ENCODE measurements at regions not wholly inside any gene's neighbourhood (a gene's known extent, or its start where the extent isn't known, plus 50 kb on each side); places are given as distances from the start of the nearest gene placed in this dataset.
"Not testable (repeated sequence)": the region's sequence is repeated elsewhere in the genome, so short reads cannot be mapped to it uniquely, and the experiment has no call there.

DNA sequence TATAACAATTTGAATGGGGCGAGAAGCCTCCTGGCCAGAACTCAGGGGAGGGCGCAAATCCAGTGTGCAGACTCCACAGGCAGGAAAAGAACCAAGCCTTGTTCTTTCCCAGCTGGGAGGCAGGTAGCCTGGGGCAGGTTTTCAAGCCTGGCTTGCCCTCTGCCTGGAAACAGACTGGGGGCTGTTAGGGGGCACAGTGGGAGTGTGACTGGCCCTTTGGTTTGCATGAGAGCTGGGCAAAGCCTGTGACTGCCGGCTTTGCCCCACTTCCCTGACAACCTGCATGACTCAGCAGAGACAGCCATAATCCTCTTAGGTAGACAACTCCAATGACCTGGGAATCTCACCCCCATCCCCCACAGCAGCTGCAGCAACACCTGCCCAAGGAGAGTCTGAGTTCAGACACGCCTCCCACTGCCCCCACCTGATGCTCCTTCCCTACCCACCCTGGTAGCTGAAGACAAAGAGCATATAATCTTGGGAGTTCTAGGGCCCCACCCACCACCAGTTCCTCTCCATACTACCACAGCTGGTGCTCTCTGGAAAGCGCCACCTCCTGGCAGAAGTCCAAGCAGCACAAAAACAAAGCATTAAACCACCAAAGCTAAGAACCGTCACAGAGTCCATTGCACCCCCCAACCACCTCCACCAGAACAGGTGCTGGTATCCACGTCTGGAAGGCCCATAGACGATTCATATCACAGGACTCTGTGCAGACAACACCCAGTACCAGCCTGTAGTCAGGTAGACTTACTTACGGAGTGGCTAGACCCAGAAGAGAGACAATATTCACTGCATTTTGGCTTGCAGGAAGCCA is 402.5 kb downstream of the STK39 start:
- Histone ChIP-seq H3K4me1 (ENCODE audit: control insufficient read depth, insufficient read depth, low read length) (peaks cover 12% of the 10 kb centered on the region; the same call in 1 of the 2 replicates), H3K9ac (ENCODE audit: low read length) (peak overlapping the region; percentile 68), H3K4me3 (ENCODE audit: low read depth, low read length) (no peak overlapping the region), H3K36me3 (ENCODE audit: control insufficient read depth, insufficient read depth, low read length) (no peaks in the 10 kb centered on the region), H3K27me3 (ENCODE audit: control insufficient read depth, insufficient read depth, low read length) (no peaks in the 10 kb centered on the region), H3K27ac (ENCODE audit: low read depth, low read length) (peak overlapping the region; percentile 76), H3K9me3 (ENCODE audit: control insufficient read depth, insufficient read depth, low read depth, low read length) (peaks cover 9% of the 10 kb centered on the region; the same call in 1 of the 2 replicates)

DNA sequence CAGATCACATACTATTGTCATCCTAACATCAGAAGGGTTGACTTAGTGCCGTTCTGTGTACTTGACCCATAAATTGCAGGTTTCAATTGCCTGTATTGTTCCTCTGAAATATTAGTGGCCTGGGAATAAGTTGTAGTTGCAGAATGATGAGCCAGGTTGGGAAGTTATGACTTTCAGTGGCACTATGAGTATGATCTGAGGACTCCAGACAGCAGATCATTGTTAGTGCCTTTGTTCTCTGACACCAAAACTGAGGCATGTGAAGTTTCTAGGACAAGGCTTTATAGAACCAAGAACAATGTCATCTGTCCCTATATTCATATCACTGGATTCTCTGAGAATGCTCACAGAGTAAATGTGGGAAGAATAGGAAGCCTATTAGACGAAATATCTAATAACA is 403.7 kb downstream of the STK39 start:
- Histone ChIP-seq H3K36me3 (ENCODE audit: control insufficient read depth, insufficient read depth, low read length) (no peaks in the 10 kb centered on the region), H3K9me3 (ENCODE audit: control insufficient read depth, insufficient read depth, low read depth, low read length) (peaks cover 9% of the 10 kb centered on the region; the same call in 1 of the 2 replicates)

DNA sequence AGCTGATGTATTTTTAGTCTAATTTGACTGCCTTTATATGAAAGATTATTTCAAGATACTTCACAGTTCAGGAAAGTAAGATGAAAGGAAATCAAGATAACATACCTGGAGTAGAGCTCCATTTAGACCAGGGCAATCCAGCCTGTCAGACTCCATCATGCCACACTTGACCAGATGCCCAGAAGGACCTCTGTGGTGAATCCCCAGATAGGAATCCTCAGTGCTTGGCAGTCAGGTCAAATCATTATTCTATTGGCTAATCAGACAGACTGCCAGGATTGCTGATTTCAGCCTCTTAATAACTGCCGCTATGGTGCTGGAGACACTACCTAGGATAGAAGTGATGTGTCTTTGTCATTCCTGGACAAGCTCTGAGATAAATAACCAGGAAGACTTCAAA is 404.2 kb downstream of the STK39 start:
- H3K4me1 ChIP-seq (ENCODE audit: control insufficient read depth, insufficient read depth, low read length) = peaks cover 12% of the 10 kb centered on the region; the same call in 1 of the 2 replicates
- no peak overlapping the region for H3K9ac ChIP-seq (ENCODE audit: low read length)
- H3K9me3 ChIP-seq (ENCODE audit: control insufficient read depth, insufficient read depth, low read depth, low read length) = peaks cover 9% of the 10 kb centered on the region; the same call in 1 of the 2 replicates
- H3K36me3 ChIP-seq (ENCODE audit: control insufficient read depth, insufficient read depth, low read length) = no peaks in the 10 kb centered on the region
- no peaks in the 10 kb centered on the region for H3K27me3 ChIP-seq (ENCODE audit: control insufficient read depth, insufficient read depth, low read length)
- H3K4me3 ChIP-seq (ENCODE audit: low read depth, low read length) = no peak overlapping the region
- H3K27ac ChIP-seq (ENCODE audit: low read depth, low read length) = no peak overlapping the region

More for the DNA sequence above, 403.7 kb downstream of the STK39 start:
- H3K9ac ChIP-seq (ENCODE audit: low read length) = no peak overlapping the region
- H3K27ac ChIP-seq (ENCODE audit: low read depth, low read length) = no peak overlapping the region
- no peaks in the 10 kb centered on the region for H3K27me3 ChIP-seq (ENCODE audit: control insufficient read depth, insufficient read depth, low read length)
- H3K4me1 ChIP-seq (ENCODE audit: control insufficient read depth, insufficient read depth, low read length) = peaks cover 12% of the 10 kb centered on the region; the same call in 1 of the 2 replicates
- no peak overlapping the region for H3K4me3 ChIP-seq (ENCODE audit: low read depth, low read length)

DNA sequence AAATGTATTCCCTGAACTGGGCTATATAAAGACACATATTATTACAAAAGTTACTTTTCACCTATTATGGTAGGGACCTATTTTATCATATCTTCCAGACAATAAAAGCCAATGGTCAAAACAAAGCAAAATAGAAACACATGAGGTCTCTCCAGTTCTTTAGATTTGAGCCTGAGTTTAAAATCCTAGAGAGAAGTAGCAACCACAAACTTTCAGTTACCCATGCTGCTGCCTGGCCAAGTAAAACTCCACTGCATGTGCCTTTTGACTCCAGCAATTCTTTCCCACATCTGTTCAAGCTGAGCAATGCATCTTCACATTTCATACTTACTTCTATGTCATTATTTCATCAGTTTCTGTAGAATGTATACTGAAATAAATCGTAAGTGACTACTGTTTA is 405.3 kb downstream of the STK39 start:
- peaks cover 12% of the 10 kb centered on the region; the same call in 1 of the 2 replicates for H3K4me1 ChIP-seq (ENCODE audit: control insufficient read depth, insufficient read depth, low read length)
- H3K27me3 ChIP-seq (ENCODE audit: control insufficient read depth, insufficient read depth, low read length) = no peaks in the 10 kb centered on the region
- no peak overlapping the region for H3K27ac ChIP-seq (ENCODE audit: low read depth, low read length)
- H3K9ac ChIP-seq (ENCODE audit: low read length) = no peak overlapping the region
- no peak overlapping the region for H3K4me3 ChIP-seq (ENCODE audit: low read depth, low read length)
- H3K9me3 ChIP-seq (ENCODE audit: control insufficient read depth, insufficient read depth, low read depth, low read length) = peaks cover 9% of the 10 kb centered on the region; the same call in 1 of the 2 replicates
- H3K36me3 ChIP-seq (ENCODE audit: control insufficient read depth, insufficient read depth, low read length) = no peaks in the 10 kb centered on the region

DNA sequence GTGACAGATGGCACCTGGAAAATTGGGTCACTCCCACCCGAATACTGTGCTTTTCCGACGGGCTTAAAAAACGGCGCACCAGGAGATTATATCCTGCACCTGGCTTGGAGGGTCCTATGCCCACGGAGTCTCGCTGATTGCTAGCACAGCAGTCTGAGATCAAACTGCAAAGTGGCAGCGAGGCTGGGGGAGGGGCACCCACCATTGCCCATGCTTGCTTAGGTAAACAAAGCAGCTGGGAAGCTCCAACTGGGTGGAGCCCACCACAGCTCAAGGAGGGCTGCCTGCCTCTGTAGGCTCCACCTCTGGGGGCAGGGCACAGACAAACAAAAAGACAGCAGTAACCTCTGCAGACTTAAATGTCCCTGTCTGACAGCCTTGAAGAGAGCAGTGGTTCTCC is 412.1 kb downstream of the STK39 start:
- H3K4me3 ChIP-seq (ENCODE audit: low read depth, low read length); H3K4me1 ChIP-seq (ENCODE audit: control insufficient read depth, insufficient read depth, low read length); H3K27me3 ChIP-seq (ENCODE audit: control insufficient read depth, insufficient read depth, low read length); H3K27ac ChIP-seq (ENCODE audit: low read depth, low read length); H3K36me3 ChIP-seq (ENCODE audit: control insufficient read depth, insufficient read depth, low read length); H3K9me3 ChIP-seq (ENCODE audit: control insufficient read depth, insufficient read depth, low read depth, low read length); H3K9ac ChIP-seq (ENCODE audit: low read length): not testable (repeated sequence)

DNA sequence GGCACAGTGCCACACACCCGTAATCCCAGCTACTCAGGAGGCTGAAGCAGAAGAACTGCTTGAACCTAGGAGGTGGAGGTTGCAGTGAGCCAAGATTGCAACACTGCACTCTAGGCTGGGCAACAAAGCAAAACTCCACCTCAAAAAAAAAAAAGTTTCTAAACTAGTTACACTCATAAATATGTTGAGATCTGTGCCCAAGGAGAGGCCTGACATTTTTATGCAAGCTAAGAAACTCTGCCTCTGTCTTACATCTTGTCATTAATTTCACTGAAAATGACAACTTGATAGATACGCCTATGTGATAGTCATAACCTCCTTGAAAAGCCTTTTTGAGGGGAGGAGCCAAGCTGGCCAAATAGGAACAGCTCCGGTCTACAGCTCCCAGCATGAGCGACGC is 412.7 kb downstream of the STK39 start:
- H3K9ac ChIP-seq (ENCODE audit: low read length) = no peak overlapping the region
- no peaks in the 10 kb centered on the region; the same call in 1 of the 2 replicates for H3K4me1 ChIP-seq (ENCODE audit: control insufficient read depth, insufficient read depth, low read length)
- no peaks in the 10 kb centered on the region; the same call in 1 of the 2 replicates for H3K36me3 ChIP-seq (ENCODE audit: control insufficient read depth, insufficient read depth, low read length)
- H3K4me3 ChIP-seq (ENCODE audit: low read depth, low read length) = no peak overlapping the region
- H3K27ac ChIP-seq (ENCODE audit: low read depth, low read length) = no peak overlapping the region
- H3K27me3 ChIP-seq (ENCODE audit: control insufficient read depth, insufficient read depth, low read length) = no peaks in the 10 kb centered on the region
- peaks cover 5% of the 10 kb centered on the region for H3K9me3 ChIP-seq (ENCODE audit: control insufficient read depth, insufficient read depth, low read depth, low read length)

DNA sequence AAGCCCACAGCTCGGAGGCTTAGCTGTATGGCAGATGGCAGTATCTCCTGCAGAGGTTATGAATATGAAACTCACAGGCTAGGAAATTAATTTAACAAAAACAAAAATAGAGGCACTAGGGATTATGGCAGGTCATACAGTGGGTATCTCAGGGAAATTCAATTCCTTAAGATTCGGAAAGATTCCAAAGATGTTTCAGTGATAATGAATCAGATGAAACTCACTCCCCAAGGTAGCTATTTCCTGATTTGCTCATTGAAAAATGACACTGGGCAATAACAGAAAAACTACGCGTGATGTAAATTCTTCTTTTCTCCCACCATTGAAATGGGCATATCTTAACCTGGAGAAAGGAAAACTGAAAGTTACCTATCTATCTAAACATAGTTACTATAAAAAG is 414.1 kb downstream of the STK39 start:
- H3K4me3 ChIP-seq (ENCODE audit: low read depth, low read length) = no peak overlapping the region
- no peaks in the 10 kb centered on the region; the same call in 1 of the 2 replicates for H3K4me1 ChIP-seq (ENCODE audit: control insufficient read depth, insufficient read depth, low read length)
- no peak overlapping the region for H3K27ac ChIP-seq (ENCODE audit: low read depth, low read length)
- H3K9me3 ChIP-seq (ENCODE audit: control insufficient read depth, insufficient read depth, low read depth, low read length) = peaks cover 5% of the 10 kb centered on the region
- H3K36me3 ChIP-seq (ENCODE audit: control insufficient read depth, insufficient read depth, low read length) = no peaks in the 10 kb centered on the region; the same call in 1 of the 2 replicates
- no peak overlapping the region for H3K9ac ChIP-seq (ENCODE audit: low read length)
- H3K27me3 ChIP-seq (ENCODE audit: control insufficient read depth, insufficient read depth, low read length) = no peaks in the 10 kb centered on the region

DNA sequence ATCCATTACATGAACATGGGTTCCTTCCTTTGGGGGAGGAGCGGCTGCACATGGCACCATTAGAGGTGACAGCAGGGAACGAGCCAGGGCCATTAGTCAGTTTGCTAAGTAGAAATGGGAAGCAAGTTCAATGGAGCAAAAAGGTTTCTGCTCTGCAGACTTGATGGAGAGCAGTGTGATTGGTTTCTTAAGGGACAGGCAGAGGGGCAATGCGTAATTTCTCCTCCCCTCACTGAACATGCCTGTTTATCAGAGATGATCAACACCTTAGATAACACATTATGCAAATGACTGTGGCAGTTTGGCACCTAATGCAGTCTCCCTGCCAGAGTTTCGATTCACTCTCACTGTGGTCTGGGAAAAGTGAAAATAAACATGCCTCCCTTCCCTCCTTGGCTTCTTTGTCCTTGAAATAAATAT is 414.5 kb downstream of the STK39 start:
- H3K9ac ChIP-seq (ENCODE audit: low read length) = no peak overlapping the region

DNA sequence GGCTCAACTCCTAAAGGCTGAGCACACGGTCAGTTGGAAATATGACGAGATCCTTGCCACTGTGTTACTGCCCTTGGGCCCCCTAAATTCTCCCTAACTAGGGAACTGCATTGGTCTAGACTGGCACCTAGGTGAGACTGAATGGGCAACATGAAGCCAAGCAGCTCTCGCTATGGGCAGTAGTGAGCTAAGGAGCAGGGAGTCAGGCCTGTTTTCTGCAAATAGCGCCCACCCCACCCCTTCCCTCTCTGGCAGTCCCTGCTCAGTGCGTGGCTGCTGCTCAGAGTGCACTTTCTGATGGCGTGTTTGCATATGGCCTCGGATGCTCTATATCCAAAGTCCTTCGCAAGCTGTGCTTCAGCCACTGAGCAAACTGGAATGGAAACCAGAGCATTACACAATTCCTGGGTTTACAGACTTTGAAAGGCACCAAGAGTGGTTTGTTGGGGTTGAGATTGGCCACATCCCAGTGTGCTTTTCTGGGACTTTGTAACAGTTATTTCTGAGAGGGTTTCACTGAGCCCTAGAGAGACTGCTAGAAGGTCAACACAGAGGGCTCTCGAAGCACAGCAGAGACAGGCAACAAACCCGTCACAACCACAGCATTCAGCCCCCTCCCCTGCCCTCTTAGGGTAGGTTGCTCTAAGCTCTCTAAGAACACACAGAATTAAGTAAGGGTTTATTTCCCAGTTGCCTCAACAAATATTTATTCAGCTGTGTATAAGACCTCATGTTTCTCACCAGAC is 419.9 kb downstream of the STK39 start:
- no peak overlapping the region for H3K27ac ChIP-seq (ENCODE audit: low read depth, low read length)
- no peak overlapping the region for H3K4me3 ChIP-seq (ENCODE audit: low read depth, low read length)
- H3K36me3 ChIP-seq (ENCODE audit: control insufficient read depth, insufficient read depth, low read length) = no peaks in the 10 kb centered on the region; the same call in 1 of the 2 replicates
- H3K27me3 ChIP-seq (ENCODE audit: control insufficient read depth, insufficient read depth, low read length) = no peaks in the 10 kb centered on the region
- H3K9ac ChIP-seq (ENCODE audit: low read length) = no peak overlapping the region
- H3K4me1 ChIP-seq (ENCODE audit: control insufficient read depth, insufficient read depth, low read length) = no peaks in the 10 kb centered on the region; the same call in 1 of the 2 replicates
- H3K9me3 ChIP-seq (ENCODE audit: control insufficient read depth, insufficient read depth, low read depth, low read length) = no peaks in the 10 kb centered on the region

More for the DNA sequence above, 414.5 kb downstream of the STK39 start:
- Histone ChIP-seq H3K36me3 (ENCODE audit: control insufficient read depth, insufficient read depth, low read length) (no peaks in the 10 kb centered on the region; the same call in 1 of the 2 replicates), H3K27me3 (ENCODE audit: control insufficient read depth, insufficient read depth, low read length) (no peaks in the 10 kb centered on the region), H3K4me3 (ENCODE audit: low read depth, low read length) (no peak overlapping the region), H3K9me3 (ENCODE audit: control insufficient read depth, insufficient read depth, low read depth, low read length) (peaks cover 5% of the 10 kb centered on the region), H3K4me1 (ENCODE audit: control insufficient read depth, insufficient read depth, low read length) (no peaks in the 10 kb centered on the region; the same call in 1 of the 2 replicates), H3K27ac (ENCODE audit: low read depth, low read length) (no peak overlapping the region)

DNA sequence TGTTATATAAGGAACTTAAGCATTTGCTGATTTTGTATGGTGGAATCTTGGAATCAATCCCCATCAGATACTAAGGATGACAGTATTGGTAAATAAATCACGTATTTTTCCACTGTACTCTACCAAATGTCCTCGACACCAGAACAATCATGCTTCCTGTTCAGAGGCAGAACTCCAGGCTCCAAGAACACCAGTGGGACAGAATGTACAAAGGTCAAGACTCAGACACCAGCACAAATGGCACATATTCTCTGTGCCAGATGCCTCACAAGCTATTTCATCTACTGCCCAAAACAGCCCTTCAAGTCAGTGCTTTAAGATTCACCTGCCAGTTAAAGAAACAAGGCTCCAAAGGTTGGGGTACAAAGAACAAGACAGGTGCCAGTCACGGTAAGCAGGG is 420.5 kb downstream of the STK39 start:
- no peaks in the 10 kb centered on the region for H3K27me3 ChIP-seq (ENCODE audit: control insufficient read depth, insufficient read depth, low read length)
- H3K9me3 ChIP-seq (ENCODE audit: control insufficient read depth, insufficient read depth, low read depth, low read length) = no peaks in the 10 kb centered on the region
- H3K36me3 ChIP-seq (ENCODE audit: control insufficient read depth, insufficient read depth, low read length) = no peaks in the 10 kb centered on the region; the same call in 1 of the 2 replicates
- H3K27ac ChIP-seq (ENCODE audit: low read depth, low read length) = no peak overlapping the region
- no peak overlapping the region for H3K4me3 ChIP-seq (ENCODE audit: low read depth, low read length)
- H3K9ac ChIP-seq (ENCODE audit: low read length) = no peak overlapping the region
- H3K4me1 ChIP-seq (ENCODE audit: control insufficient read depth, insufficient read depth, low read length) = no peaks in the 10 kb centered on the region

DNA sequence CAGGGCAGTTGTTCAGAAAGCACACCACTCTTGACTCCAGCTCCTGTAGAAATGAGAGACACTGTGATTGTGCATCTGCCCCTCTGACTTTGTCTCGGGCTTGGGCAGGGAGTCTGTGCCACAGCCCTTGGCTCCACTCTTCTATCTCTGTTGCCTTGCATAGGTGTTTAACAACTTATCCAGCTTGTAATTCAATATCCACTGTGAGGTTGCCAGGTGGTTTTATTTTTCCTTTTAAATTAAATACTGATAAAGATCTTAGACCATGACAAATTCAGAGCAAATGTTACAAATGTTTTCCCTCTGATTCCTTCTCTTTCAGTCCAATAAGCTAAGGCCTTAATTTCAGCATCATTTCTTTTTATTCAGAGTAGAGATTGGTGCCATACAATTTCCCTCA is 421.7 kb downstream of the STK39 start:
- no peak overlapping the region for H3K27ac ChIP-seq (ENCODE audit: low read depth, low read length)
- H3K9me3 ChIP-seq (ENCODE audit: control insufficient read depth, insufficient read depth, low read depth, low read length) = no peaks in the 10 kb centered on the region
- no peaks in the 10 kb centered on the region for H3K4me1 ChIP-seq (ENCODE audit: control insufficient read depth, insufficient read depth, low read length)
- no peak overlapping the region for H3K9ac ChIP-seq (ENCODE audit: low read length)
- H3K4me3 ChIP-seq (ENCODE audit: low read depth, low read length) = no peak overlapping the region
- no peaks in the 10 kb centered on the region for H3K27me3 ChIP-seq (ENCODE audit: control insufficient read depth, insufficient read depth, low read length)
- no peaks in the 10 kb centered on the region; the same call in 1 of the 2 replicates for H3K36me3 ChIP-seq (ENCODE audit: control insufficient read depth, insufficient read depth, low read length)
